ENCODE measurements at regions not wholly inside any gene's neighbourhood (a gene's known extent, or its start where the extent isn't known, plus 50 kb on each side); places are given as distances from the start of the nearest gene placed in this dataset.
"Not testable (repeated sequence)": the region's sequence is repeated elsewhere in the genome, so short reads cannot be mapped to it uniquely, and the experiment has no call there.

DNA sequence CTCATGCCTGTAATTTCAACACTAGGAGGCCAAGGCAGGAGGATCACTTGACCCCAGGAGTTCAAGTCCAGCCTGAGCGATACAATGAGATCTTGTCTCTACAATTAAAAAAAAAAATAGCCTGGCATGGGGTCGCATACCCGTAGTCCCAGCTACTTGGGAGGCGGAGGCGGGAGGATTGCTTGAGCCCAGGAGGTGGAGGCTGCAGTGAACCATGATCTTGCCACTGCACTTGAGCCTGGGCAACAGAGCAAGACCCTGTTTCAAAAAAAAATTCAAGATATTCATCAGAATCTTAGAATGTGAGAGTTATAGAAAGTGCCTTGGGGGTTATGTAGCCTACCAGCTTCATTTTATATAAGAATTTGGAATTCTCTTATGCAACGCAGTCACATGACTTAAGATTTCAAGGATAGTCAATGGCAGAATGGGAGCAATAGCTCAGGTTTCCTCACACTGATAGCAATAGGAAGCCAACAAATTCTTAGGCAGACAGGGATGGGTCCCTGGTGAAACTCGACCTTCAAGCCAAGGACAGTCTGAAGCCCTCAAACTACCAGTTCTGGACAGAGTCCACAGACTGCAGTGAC is 462.5 kb downstream of the SETD4 start:
- H3K9me3 Mint-ChIP-seq: no peaks in the 10 kb centered on the region
- intact Hi-C loops (cut with micrococcal nuclease): no loop called here
- no peak overlapping the region for H3K4me3 Mint-ChIP-seq
- no peak for ATAC-seq
- no peaks in the 10 kb centered on the region for H3K36me3 Mint-ChIP-seq
- no peak overlapping the region for H3K4me3 ChIP-seq (ENCODE audit: low read length)
- H3K27me3 Mint-ChIP-seq (ENCODE audit: low read depth in 2 of 2): peaks cover 9 to 22% of the 10 kb centered on the region in 2 donors
- TF ChIP-seq, protein P1, sequence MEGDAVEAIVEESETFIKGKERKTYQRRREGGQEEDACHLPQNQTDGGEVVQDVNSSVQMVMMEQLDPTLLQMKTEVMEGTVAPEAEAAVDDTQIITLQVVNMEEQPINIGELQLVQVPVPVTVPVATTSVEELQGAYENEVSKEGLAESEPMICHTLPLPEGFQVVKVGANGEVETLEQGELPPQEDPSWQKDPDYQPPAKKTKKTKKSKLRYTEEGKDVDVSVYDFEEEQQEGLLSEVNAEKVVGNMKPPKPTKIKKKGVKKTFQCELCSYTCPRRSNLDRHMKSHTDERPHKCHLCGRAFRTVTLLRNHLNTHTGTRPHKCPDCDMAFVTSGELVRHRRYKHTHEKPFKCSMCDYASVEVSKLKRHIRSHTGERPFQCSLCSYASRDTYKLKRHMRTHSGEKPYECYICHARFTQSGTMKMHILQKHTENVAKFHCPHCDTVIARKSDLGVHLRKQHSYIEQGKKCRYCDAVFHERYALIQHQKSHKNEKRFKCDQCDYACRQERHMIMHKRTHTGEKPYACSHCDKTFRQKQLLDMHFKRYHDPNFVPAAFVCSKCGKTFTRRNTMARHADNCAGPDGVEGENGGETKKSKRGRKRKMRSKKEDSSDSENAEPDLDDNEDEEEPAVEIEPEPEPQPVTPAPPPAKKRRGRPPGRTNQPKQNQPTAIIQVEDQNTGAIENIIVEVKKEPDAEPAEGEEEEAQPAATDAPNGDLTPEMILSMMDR (IDR thresholded peaks at IDR 0.05): no peak
- DNase-seq: no peak
- no peaks in the 10 kb centered on the region for H3K36me3 ChIP-seq (ENCODE audit: control insufficient read depth, insufficient read depth, low read length)
- WGBS (ENCODE audit: insufficient coverage): 91% methylated on average over 7 of the region's 7 CpGs
- no peaks in the 10 kb centered on the region for H3K4me1 Mint-ChIP-seq
- peaks cover 2% of the 10 kb centered on the region for H3K27me3 ChIP-seq (ENCODE audit: control insufficient read depth, insufficient read depth, low read length)
- H3K4me1 ChIP-seq (ENCODE audit: control insufficient read depth, insufficient read depth, low read length): no peaks in the 10 kb centered on the region
- H3K27ac ChIP-seq (ENCODE audit: low read length): no peak overlapping the region
- no peaks in the 10 kb centered on the region for H3K9me3 ChIP-seq (ENCODE audit: control insufficient read depth, insufficient read depth, low read length)
- H3K27ac Mint-ChIP-seq: no peak overlapping the region

DNA sequence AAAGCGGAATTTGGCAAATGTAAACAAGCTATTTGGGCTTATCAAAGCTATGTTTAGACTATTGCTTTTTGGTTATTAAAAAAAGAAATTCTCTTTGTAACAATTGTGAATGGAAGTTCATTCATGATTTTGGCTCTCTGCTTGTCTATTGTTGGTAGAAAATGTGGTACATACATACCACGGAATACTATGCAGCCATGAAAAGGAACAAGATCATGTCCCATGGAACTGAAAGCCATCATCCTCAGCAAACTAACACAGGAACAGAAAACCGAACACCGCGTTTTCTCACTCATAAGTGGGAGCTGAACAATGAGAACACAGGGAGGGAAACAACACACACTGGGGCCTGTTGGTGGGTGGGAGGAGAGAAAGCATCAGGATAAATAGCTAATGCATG is 465.4 kb downstream of the SETD4 start:
- intact Hi-C loops (cut with micrococcal nuclease): no loop called here
- H3K9me3 Mint-ChIP-seq: no peaks in the 10 kb centered on the region
- no peaks in the 10 kb centered on the region for H3K4me1 ChIP-seq (ENCODE audit: control insufficient read depth, insufficient read depth, low read length)
- H3K4me1 Mint-ChIP-seq: no peaks in the 10 kb centered on the region
- peaks cover 5% of the 10 kb centered on the region for H3K27me3 ChIP-seq (ENCODE audit: control insufficient read depth, insufficient read depth, low read length)
- no peak overlapping the region for H3K27ac ChIP-seq (ENCODE audit: low read length)
- H3K36me3 Mint-ChIP-seq: no peaks in the 10 kb centered on the region
- no peaks in the 10 kb centered on the region for H3K9me3 ChIP-seq (ENCODE audit: control insufficient read depth, insufficient read depth, low read length)
- no peak overlapping the region for H3K4me3 Mint-ChIP-seq
- no peak overlapping the region for H3K27ac Mint-ChIP-seq
- H3K4me3 ChIP-seq (ENCODE audit: low read length): no peak overlapping the region
- ATAC-seq (no peak), DNase-seq (no peak)
- peaks cover 6 to 33% of the 10 kb centered on the region in 2 donors for H3K27me3 Mint-ChIP-seq (ENCODE audit: low read depth in 2 of 2)
- 96% methylated on average over 5 of the region's 5 CpGs for WGBS (ENCODE audit: insufficient coverage)
- TF ChIP-seq, protein P1 (IDR thresholded peaks at IDR 0.05): no peak
- no peaks in the 10 kb centered on the region for H3K36me3 ChIP-seq (ENCODE audit: control insufficient read depth, insufficient read depth, low read length)

DNA sequence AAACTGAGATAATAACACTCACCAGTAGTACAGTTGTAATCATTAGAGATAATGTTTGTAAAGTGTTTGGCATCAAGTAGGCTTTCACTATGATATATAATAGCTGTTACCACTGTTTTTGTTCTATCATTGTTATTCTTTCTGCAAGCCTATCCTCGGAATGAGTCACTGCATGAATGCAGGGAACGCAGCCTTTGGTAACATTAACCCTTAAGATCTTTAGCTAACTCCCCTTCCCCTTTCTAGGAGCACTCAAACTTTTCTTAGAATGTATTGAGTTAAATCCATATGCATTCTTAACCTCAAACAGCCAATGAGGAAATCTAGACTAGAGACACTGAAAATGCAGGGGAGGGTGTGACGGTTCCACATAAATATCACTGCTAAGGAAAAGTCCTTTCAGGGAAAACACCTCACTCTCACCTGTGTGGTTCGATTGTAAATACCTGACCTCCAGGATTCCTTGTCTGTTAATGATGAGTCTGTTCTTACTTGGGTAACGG is 467.3 kb downstream of the SETD4 start:
- H3K27ac ChIP-seq (ENCODE audit: low read length): no peak overlapping the region
- intact Hi-C loops (cut with micrococcal nuclease): no loop called here
- H3K36me3 Mint-ChIP-seq: no peaks in the 10 kb centered on the region
- H3K4me3 Mint-ChIP-seq: no peak overlapping the region
- no peaks in the 10 kb centered on the region for H3K9me3 ChIP-seq (ENCODE audit: control insufficient read depth, insufficient read depth, low read length)
- no peaks in the 10 kb centered on the region for H3K9me3 Mint-ChIP-seq
- DNase-seq (no peak), ATAC-seq (no peak)
- WGBS (ENCODE audit: insufficient coverage): 84% methylated on average over 5 of the region's 5 CpGs
- H3K27me3 ChIP-seq (ENCODE audit: control insufficient read depth, insufficient read depth, low read length): peaks cover 3% of the 10 kb centered on the region
- H3K4me1 Mint-ChIP-seq: no peaks in the 10 kb centered on the region
- no peak overlapping the region for H3K4me3 ChIP-seq (ENCODE audit: low read length)
- no peaks in the 10 kb centered on the region for H3K4me1 ChIP-seq (ENCODE audit: control insufficient read depth, insufficient read depth, low read length)
- no peak overlapping the region for H3K27ac Mint-ChIP-seq
- peaks cover 6 to 32% of the 10 kb centered on the region in 2 donors for H3K27me3 Mint-ChIP-seq (ENCODE audit: low read depth in 2 of 2)
- TF ChIP-seq, protein P1 (IDR thresholded peaks at IDR 0.05): no peak
- H3K36me3 ChIP-seq (ENCODE audit: control insufficient read depth, insufficient read depth, low read length): no peaks in the 10 kb centered on the region

DNA sequence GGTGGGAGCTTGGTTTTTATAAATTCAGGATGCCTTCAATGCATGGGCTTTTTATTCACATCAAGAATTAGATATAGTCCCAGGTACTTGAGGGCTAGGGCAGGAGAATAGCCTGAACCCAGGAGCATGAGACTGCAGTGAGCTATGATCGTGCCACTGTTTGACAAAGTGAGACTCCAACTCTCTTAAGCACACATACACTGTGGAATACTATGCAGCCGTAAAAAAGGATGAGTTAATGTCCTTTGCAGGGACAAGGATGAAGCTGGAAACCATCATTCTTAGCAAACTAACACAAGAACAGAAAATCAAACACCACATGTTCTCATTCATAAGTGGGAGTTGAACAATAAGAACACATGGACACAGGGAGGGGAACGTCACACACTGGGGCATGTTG is 470.0 kb downstream of the SETD4 start:
- intact Hi-C loops (cut with micrococcal nuclease); H3K27ac Mint-ChIP-seq; DNase-seq; H3K27me3 ChIP-seq (ENCODE audit: control insufficient read depth, insufficient read depth, low read length); H3K9me3 ChIP-seq (ENCODE audit: control insufficient read depth, insufficient read depth, low read length); H3K4me1 ChIP-seq (ENCODE audit: control insufficient read depth, insufficient read depth, low read length); H3K27ac ChIP-seq (ENCODE audit: low read length); H3K9me3 Mint-ChIP-seq; ATAC-seq; H3K4me3 ChIP-seq (ENCODE audit: low read length); H3K36me3 Mint-ChIP-seq; H3K4me1 Mint-ChIP-seq; H3K4me3 Mint-ChIP-seq; H3K36me3 ChIP-seq (ENCODE audit: control insufficient read depth, insufficient read depth, low read length): not testable (repeated sequence)
- WGBS (ENCODE audit: insufficient coverage): 95% methylated on average over 3 of the region's 3 CpGs
- peaks cover 8 to 54% of the 10 kb centered on the region in 2 donors for H3K27me3 Mint-ChIP-seq (ENCODE audit: low read depth in 2 of 2)

Data from natural killer cell (primary cell).